IPS-NIHi7 (cell line): ENCODE measurements at regions not wholly inside any gene's neighbourhood (a gene's known extent, or its start where the extent isn't known, plus 50 kb on each side); places are given as distances from the start of the nearest gene placed in this dataset.
"Not testable (repeated sequence)": the region's sequence is repeated elsewhere in the genome, so short reads cannot be mapped to it uniquely, and the experiment has no call there.

ENCODE experiments used
- DNase-seq: peaks from one replicate; pipeline ENCODE4 v3.0.0; 2012; ENCODE audit warnings: mixed read lengths; ENCODE audit errors: extremely low spot score

DNA sequence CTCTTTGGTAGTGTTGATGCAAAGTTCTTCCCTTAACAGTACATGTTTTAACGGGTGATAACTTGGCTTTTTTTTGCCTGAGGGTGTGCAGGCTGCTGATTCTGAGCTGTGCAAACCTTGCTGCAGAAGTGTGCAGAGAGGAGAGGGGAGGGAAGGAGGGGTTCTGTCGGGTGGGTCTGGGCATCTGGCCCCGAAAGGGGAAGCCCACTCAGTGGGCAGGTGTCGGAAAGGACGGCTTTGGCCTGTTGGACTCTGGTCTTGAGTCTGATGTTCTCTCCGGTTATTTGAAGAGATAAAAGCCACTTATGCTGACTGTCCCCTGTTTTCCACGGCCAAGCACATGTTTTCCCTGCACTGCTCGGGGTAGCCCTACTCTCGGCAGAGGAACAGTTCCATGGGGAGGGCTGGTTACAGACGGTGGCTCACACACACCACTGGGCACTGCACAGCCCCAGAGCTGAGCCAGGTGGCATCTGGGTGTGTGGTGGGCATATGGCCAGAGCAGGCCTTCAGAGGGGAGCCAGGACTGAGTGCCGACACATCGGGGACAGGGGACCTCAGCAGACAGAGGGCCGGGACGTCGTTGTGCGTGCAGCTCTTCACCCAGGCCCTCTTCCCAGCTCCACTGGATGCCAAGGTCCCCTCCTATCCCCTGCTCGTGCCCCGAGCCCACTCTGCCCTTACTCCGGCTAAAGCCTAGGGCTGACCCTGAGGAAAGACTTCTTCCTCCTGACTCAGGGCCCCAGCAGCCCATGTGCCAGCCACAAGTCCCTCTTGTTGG lies 93.2 kb downstream of the TEX29 start:
- no peak for DNase-seq

DNA sequence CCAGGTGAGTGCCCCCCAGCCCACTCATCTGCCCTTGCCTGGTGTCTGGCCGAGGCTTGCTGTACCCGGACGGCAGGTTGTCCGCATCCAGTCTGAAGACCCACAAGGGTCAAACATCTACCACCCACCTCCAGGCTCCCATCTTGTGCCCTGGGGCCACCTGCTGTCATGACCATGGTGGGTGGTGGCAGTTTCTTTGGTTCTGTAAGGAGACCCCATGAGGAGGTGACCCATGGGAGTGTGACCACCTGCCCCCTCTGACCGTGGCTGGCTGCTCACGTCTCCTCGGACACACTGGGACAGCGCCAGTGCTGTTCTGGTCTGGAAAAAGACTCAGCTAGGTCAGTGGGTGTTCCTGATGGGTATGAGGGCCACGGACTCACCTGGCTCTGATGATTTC lies 93.9 kb downstream of the TEX29 start:
- DNase-seq = no peak

DNA sequence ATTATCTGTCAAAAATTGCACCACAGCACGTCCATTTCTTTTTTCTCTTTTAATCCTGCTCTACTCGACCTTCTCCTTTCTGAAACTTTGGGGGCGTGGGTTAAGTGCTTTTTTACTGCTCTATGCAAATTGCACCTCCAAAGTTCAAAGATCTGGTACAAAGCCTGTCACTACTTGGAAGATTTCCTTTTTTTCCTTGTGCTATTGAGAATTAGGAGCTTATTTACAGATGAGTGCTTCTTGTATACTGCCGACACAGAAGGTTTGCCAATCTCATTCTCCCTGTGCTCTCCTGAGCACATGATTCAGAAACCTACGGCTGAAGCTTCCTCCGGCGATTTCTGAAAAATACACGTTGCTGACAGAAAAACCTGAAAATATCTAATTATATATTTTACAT lies 94.8 kb downstream of the TEX29 start:
- no peak for DNase-seq

DNA sequence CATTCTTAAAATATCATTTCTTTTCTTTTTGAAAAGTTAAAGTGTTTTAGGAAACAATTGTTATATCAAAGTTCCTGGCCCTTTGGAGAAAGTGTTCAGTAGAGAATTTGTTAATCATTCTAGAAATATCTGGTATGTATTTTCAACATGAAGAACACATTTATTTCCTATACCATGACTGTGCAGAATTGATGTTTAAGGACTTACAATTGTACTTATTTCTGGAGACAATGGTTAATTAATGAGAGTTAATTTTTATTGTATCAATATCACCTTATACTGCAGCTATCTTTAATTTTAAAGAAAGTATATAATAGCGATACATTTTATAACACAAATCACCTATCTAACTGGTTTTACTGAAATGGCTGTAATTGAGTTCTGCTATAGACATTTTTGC lies 95.3 kb downstream of the TEX29 start:
- no peak for DNase-seq

DNA sequence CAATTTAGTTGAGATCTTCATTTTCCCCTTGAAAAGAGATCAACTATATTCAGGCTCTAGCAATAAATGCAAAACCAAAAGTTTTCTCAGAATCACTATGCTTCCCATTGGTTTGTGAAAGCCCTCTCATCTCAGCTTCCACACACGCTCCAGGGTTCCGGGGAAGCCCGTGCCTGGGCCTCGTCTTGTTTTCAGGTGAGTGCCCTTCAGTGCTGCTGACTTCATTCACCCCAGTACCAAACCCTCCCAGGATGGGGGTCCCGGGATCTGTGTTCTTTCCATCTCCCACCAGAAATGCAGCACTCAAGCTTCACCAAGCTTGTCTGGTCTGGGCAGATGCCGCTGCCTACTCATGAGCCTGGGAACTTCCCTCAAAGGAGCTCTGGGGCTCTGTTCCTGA lies 97.7 kb downstream of the TEX29 start:
- no peak for DNase-seq

DNA sequence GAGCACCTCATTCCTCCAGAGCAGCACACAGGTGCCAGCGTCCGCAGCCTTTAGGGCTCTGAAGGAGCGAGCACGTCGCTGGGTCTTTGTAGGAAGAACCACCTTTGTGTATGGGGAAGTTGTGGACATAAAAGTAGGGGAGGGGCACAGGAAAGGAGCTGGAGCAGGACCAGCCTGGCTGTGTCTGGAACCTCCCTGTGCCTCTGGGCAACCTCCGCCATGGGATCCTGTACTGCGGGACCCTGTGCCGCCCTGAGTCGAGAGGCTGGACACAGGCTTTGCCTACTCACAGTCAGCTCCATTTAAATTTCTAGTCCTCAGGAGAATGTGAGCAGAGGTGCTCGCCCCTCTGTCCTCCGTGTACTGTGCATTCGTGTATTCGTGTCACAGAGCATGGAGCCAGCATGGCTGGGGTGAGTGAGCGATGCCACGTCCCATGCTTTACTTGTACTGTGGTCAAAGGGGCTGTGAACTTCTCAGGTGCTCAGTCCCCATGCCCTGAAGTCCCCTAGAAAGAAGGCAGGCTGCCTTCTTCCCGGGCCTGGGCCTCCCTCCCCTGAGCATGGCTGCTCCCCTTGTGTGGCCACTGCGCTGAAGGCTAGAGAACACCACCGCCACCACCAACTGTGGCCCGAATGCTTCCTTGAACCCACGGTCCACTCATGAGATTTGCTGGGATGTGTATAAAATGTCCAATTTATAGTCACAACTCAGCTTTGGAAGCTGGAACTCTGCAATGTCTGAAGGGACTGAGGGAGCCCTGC lies 99.9 kb downstream of the TEX29 start:
- no peak for DNase-seq

DNA sequence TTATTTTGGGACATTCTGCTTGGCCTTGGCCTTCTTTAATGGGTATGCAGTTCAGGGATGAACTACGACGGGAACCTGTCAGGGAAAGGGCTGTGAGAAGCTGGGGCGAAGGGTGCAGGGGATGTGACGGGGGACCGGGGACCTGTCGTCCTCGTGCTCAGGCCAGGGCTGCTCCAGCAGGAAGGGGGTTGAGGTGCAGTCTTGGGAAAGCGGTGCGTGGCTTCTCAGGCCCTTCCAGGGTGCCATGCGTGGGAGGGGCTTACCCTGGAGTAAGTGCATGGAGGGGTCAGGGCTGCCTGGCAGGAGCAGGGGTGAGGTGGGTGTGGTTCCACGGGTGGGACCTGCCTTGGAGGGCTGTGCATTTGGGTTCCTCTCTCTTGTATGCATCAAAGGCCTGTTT lies 100.8 kb downstream of the TEX29 start:
- DNase-seq = no peak

DNA sequence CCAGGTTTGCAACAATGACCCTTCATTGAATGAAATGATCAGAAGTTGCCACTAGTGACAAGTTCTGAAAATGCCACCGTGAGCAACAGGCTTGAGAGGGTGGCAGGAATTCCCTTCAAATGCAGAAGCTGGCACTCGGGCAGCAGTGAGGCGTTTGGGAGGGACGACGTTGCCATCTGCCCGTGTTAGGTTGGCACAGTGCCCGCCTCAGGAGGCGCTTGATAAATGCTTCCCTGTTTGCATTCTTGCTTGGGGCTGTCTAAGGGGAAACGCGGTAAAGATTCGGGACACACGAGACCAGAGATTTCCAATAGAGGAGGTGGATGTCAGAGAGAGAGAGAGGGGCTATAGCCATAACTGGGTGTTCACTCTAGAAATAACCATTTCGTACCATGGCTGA lies 101.9 kb downstream of the TEX29 start:
- DNase-seq = no peak

DNA sequence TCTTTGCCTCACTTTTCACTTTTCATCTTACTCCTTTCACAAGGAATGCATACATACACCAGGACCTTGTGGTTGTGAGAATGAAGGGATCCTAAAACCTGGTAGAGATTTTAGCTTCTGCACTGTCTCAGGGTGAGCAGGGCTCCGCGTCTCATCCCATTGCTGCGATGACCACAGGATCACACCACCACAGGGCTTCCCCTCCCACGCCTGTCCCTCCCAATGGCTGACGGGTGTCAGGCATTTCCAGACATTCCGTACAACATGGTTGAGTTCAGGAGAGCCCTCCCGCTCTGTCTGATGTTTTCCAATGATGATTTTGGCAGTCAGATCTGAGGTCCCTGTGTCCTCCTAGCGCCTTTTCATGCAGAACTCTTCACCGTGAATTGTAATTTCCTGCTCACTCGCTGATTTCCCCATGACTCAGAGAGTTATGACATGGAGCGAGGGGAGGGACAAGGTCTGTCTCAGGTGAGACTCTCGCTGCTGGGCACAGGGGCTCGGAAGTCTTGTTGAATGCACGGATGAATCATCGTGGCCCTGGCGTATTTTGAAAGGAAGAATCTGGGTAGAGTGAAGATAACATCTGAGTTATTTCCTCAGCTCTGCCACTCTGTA lies 102.8 kb downstream of the TEX29 start:
- no peak for DNase-seq

DNA sequence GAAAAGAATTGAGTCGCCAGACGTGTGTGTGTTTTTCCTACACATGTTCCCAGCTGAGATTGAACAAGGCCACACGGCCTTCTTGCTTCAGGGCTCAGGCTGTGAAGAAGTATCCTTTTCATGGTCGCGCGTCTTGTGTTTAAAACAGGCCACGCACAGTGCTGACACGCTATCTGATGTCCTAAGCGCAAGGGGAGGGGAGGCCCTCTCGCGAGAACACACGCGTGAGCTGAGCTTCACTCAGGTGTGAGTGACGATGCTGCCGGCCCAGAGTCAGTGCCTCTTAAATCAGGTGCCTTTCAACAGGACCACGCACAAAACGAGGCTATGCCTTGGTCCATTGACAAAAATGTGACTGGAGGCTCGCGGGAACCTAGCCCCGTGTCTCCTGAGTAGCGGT lies 103.7 kb downstream of the TEX29 start:
- no peak for DNase-seq

DNA sequence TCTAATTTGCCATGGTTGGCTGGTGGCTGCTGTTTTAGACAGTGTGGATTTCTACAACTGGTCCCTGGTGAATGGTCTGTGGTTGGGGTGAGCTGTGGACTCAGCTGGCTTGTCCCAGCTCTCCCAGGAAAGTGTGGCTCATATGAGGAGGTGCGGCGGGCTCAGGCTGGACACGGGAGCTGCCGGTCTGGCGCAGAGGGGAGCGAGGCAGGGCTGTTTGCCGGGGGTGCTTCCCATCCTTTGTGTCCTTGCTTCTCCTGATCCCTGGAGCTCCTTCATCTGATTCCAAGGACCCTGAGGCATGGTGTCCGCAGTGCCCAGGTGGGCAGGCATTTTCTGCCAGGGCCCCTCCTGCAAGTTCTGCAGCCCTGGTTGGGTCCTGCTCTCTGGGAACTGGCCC lies 104.9 kb downstream of the TEX29 start:
- no peak for DNase-seq

DNA sequence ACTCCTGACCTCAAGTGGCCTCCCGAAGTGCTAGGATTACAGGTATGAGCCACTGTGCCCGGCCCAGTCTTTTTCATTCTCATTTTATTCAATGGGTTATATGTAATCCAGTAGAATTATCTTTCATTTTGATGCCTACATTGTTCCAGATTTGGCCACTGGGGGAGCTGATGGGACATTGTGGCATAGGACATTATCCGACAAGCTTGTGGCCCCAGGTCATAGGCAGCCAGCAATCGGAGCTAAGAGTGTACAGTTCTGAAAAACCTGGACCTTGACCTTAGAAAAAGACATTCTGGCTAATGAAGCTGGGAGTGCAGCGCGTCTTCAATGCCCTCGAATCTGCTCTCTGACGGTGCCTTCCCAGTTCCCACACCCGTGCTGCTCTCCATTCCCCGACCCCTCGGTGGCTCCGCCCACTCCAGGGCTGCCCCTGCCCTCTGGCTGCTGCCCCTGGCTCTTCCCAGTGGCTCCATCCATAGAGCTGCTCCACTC lies 108.7 kb downstream of the TEX29 start:
- peak; percentile 93 for DNase-seq

DNA sequence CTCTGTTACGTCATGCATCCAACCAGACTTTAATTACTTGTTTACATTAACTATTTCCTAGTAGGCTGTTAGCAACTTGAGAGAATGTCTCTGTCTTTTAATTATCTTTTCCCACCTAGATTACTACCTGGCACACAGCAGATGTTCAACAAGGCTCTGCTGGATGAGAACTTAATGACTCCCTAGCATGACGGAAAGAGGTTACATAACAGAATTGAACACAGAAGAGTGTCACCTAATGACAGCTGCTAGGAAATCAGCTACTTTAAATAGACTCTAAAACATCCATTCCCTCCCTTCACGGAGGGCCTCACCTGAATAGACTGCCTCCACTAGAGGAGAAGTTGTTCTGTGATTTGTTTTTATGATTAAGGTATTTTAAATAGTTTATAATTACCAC lies 110.8 kb downstream of the TEX29 start:
- DNase-seq = no peak

DNA sequence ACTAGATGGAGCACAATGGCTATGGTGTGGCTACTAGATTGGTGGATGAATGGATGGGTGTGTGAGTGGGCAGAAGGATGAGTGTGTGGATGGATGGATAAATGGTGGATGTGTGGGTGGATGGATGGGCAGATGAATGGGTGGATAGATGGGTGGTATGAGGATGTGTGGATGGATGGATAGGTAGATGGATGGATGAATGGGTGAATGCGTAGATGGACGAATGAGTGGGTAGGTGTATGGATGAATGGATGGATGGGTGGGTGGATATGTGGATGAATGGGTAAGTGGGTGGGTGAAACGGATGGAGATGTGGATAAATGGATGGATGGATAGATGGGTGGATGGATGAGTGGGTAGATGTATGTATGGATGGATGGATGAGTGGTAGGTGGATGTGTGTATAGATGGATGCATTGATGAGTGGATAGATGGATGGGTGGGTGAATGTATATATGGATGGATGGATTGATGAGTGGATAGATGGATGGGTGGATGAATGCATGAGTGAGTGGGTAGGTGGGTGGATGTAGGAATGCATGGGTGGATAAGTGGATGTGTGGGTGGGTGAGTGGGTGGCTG lies 114.2 kb downstream of the TEX29 start:
- no peak for DNase-seq

DNA sequence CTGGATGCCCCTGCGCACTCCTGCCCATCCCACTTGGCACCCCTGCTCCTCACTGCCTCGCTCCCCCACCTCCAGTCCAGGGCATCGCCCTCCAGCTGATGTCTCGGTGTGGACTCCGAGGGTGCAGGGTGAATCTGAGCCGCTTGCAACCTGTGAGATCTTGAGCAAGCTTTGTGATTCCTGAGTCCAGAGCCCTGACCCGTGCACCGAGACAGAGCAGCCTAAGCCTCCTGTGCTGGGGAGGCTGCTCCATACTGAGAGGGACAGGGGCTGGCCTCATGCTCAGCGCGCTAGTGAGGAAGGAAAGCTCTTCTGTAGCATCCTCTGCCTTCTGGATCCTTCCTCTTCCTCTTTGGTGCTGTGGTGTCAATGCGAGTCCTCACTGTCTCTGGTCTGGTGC lies 116.0 kb downstream of the TEX29 start:
- no peak for DNase-seq

DNA sequence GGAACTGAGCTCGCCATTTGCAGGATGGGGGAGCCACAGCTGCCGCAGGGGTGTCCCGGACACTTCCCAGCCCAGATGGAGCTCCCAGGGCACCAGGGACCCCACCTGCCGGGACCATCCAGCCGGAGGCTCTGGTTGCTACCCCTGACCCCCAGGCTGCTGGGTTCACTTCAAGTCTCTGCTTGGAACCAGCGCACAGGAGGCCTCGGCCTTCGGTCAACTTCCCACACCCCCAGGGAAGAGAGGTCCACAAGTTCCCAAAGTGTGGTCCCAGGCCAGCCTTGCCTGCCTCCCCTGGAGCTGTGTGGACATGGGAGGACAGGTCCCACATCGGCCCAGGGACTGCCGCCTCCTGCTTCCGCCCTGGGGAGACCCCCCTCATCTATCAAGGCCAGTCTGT lies 117.0 kb downstream of the TEX29 start:
- no peak for DNase-seq

DNA sequence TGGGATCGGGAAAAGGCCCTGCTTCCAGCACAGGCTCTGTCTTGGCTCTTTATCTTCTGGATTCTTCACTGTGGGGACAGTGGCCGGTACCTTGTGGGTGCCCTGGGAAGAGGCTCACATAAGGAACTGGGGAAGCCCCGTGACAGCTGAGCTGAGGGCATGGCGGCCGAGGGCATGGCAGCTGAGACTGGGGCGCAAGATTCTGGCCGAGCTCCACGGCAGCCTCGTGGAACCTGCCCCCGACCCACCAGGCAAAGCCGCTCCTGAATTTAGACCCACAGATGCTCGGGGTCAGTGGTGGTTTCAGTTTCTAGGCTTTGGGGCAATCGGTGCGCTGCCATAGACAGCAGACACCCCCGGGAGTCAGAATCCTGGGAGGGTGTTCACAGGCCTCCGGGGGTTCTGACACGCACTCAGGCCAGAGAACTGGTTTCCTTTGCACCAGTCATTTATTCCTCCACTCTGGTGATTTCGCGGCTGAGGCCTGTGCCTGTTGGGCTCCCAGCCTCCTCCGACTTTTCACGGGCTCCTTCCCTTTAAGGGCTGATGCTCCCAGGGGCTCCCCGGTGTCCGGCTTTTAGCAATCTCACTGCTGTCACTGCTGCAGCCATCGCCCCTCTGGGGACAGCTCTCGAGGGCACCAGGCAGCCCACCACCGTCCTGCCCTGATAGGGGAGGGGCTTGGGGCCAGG lies 117.6 kb downstream of the TEX29 start:
- DNase-seq = no peak

DNA sequence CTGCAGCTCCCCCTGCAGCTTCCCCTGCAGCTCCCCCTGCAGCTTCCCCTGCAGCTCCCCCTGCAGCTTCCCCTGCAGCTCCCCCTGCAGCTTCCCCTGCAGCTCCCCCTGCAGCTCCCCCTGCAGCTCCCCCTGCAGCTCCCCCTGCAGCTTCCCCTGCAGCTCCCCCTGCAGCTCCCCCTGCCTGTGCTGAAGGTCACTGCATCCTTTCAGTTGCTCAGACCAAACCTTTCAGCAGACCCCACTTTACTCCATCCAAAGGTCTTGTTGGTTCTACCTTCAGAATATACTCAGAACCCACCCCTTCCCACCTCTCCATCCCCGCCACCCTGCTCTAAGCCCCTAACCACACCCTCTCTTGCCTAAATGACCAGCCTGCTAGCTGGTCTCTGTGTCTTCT lies 120.0 kb downstream of the TEX29 start:
- DNase-seq = not testable (repeated sequence)

DNA sequence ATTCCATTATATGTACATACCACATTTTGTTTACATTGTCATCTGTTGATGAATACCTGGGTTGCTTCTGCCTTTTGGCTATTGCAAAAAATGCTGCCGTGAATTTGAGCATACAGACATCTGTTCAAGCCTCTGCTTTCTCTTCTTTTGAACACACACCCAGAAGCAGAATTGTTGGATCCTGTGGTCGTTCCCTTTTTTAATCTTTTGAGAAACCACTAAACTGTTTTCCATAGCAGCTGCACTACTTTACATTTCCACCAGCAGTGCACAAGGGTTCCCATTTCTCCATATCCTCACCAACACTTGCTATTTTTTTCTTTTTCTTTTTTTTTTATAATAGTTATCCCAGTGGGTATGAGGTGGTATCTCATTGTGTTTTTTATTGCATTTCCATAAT lies 123.5 kb downstream of the TEX29 start:
- no peak for DNase-seq

DNA sequence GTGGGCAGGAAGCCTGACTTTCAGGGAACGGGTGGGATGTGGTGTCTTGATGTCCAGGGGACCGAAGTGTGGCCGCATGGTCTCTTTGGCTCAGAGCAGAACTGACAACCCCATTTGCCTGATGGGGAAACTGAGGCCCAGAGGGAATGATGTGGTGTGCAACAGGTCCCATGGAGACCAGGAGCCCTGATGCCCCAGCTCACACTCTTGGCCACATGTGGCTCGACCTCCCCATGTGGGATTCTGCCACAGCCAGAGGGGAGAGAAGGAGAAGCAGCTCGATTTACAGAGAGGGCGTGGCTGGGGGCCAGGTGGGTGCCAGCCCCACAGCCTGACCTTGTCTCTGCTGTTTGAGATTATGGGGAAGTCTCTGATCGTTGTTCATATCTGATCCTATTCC lies 128.1 kb downstream of the TEX29 start:
- no peak for DNase-seq

DNA sequence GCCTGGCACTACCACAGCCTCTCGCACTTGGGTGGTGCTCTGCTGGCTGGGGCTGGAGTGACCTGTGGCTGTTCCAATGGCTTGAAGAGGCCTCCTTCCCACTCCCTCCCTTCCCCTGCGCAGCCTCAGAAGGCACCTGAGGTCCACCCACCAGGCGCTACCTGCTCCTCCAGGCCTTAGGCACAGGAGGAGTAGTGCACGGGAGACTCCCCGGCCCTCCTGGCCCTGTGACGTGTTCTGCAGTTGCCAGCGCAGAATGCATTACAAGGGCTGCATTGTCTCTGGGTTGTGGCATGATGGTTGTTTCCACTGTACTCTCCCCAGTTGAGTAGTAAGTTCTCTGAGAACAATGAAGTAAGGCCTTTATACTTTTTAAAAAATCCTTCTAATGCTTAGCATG lies 128.6 kb downstream of the TEX29 start:
- DNase-seq = no peak

DNA sequence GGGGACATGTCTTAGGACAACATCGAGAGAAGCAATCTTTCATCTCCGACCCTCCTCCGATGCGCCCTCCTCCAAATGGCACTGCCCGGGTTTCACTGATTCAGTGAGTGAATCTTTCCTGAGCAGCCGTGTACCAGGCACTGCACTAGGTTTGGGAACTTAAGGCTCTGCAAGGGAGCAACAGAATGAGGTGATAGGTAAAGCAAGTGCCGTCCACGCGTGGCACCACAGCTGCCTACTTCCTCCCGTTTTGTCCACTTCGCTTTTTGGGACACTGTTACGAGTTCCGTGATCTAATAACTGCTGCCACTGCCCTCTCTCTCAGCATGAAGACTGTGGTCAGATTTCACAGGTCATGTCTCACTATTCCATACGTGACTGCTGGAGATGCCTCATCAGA lies 131.0 kb downstream of the TEX29 start:
- no peak for DNase-seq
